ENCODE measurements at regions not wholly inside any gene's neighbourhood (a gene's known extent, or its start where the extent isn't known, plus 50 kb on each side); places are given as distances from the start of the nearest gene placed in this dataset.

- TF ChIP-seq EP300 (IDR thresholded peaks at IDR 0.05) = no peak
- no peak for TF ChIP-seq CTCF (IDR thresholded peaks at IDR 0.05)
Measured at GRCh38 chr5:92594031-92594430, 987.0 kb downstream of the NR2F1-AS1 start.
